Keratinocyte (primary cell): ENCODE measurements at regions not wholly inside any gene's neighbourhood (a gene's known extent, or its start where the extent isn't known, plus 50 kb on each side); places are given as distances from the start of the nearest gene placed in this dataset.

ENCODE experiments used
- CTCF ChIP-seq, 3 experiments: IDR thresholded peaks in 1 of 3; conservative IDR thresholded peaks in 1 of 3; optimal IDR thresholded peaks in 1 of 3; 2 replicates in 2 of 3; 3 replicates in 1 of 3; pipeline versions ENCODE3 to v1.5.1; 2011; ENCODE audit warnings: low read length in 3 of 3, mild to moderate bottlenecking in 3 of 3, moderate library complexity in 2 of 3, control low read depth in 1 of 3, inconsistent platforms in 1 of 3; ENCODE audit not compliant: insufficient read depth in 2 of 3; ENCODE audit errors: extremely low read depth in 1 of 3
- EZH2 ChIP-seq: IDR thresholded peaks from one replicate; pipeline ENCODE4 v1.6.1; 2012; ENCODE audit warnings: inconsistent platforms, mild to moderate bottlenecking, low read length, moderate library complexity

GRCh38 chr9:74094766-74095165, 402.4 kb upstream of the RORB start:
- TF ChIP-seq CTCF (optimal IDR thresholded peaks at IDR 0.05 in 1 of 3, IDR thresholded peaks at IDR 0.05 in 1 of 3, conservative IDR thresholded peaks at IDR 0.05 in 1 of 3; ENCODE audit: extremely low read depth in 1 of 3, insufficient read depth in 2 of 3, low read length in 3 of 3) = no peak
- no peak for TF ChIP-seq EZH2
